ENCODE measurements at regions not wholly inside any gene's neighbourhood (a gene's known extent, or its start where the extent isn't known, plus 50 kb on each side); places are given as distances from the start of the nearest gene placed in this dataset.

DNA sequence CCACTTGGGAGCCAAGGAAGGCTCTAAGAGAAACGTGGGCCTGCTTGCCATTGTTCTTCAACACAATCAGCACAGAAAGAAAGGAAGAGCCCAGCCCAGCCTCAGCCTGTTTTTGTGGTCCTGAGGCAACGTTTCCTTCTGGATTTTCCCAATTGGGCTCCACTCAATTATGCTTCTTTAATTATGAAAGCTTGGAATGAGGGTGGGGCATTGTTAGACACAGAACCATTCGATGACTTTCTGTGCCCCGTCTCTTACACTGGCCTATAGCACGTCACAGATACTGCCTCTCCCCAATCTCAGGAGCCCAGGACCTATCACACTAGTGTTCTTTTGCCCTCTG lies 207.4 kb downstream of the ZFP36L2 start:
- H3K36me3 ChIP-seq: no peaks in the 10 kb centered on the region
- no peak overlapping the region for H3K9ac ChIP-seq (ENCODE audit: low read depth in 2 of 2, low read length in 2 of 2)
- no peaks in the 10 kb centered on the region for H3K27me3 ChIP-seq
- H3K27ac ChIP-seq: peak overlapping the region; percentile 27
- no peaks in the 10 kb centered on the region for H3K9me3 ChIP-seq
- TF ChIP-seq, protein P1, sequence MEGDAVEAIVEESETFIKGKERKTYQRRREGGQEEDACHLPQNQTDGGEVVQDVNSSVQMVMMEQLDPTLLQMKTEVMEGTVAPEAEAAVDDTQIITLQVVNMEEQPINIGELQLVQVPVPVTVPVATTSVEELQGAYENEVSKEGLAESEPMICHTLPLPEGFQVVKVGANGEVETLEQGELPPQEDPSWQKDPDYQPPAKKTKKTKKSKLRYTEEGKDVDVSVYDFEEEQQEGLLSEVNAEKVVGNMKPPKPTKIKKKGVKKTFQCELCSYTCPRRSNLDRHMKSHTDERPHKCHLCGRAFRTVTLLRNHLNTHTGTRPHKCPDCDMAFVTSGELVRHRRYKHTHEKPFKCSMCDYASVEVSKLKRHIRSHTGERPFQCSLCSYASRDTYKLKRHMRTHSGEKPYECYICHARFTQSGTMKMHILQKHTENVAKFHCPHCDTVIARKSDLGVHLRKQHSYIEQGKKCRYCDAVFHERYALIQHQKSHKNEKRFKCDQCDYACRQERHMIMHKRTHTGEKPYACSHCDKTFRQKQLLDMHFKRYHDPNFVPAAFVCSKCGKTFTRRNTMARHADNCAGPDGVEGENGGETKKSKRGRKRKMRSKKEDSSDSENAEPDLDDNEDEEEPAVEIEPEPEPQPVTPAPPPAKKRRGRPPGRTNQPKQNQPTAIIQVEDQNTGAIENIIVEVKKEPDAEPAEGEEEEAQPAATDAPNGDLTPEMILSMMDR (IDR thresholded peaks at IDR 0.05): no peak
- no peak overlapping the region for H3K4me3 ChIP-seq
- DNase-seq: no peak
- intact Hi-C loops (cut with DNase I): no loop called here
- H3K4me1 ChIP-seq: no peaks in the 10 kb centered on the region

DNA sequence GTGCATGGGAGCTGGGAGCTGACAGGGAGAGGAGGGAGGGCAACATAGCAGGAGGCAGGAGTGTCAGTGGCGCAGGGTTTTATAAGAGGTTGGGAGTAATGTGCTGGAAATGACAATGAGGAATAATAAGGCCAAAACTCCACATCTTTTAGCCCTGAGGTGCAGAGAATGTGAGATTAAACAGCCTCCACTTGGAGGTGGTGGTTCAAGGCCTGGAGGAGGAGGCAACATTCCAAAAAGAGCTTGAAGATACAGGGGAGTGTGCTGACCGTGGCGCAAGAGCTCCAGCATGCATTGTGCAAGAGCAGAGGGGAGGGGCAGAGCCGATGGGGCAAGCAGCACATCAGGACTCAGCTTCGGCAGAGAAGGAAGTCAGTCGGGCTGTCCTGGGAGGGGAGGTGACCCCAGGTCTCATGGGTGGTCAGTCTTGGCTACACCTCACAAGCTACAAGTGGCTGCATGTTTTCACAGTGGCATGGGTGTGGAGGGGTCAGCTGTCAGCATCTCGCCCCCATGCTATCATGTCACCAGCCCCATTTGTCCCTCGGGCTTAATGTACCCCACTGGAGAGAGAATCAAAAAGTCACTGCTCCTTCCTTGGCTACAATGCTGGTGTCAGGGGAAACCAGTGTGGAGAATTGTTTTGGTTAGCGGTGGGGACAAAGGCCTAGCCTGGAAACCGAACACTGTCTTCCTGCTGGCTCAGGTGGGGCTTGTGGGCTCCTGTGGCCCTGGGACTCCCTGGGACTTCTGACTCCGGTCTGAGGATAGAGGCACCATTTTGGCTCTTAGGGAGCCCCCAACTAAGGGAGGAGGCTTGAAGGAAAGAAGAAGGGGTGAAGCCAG lies 208.0 kb downstream of the ZFP36L2 start:
- intact Hi-C loops (cut with DNase I): no loop called here
- Histone ChIP-seq H3K4me1 (no peaks in the 10 kb centered on the region), H3K9me3 (no peaks in the 10 kb centered on the region), H3K27ac (peak overlapping the region; percentile 27), H3K27me3 (no peaks in the 10 kb centered on the region), H3K36me3 (no peaks in the 10 kb centered on the region), H3K4me3 (no peak overlapping the region), H3K9ac (ENCODE audit: low read depth in 2 of 2, low read length in 2 of 2) (peak overlapping the region in 1 of 2 donors; percentile 9)
- TF ChIP-seq, protein P1 (IDR thresholded peaks at IDR 0.05): no peak
- peak; percentile 74 for DNase-seq

DNA sequence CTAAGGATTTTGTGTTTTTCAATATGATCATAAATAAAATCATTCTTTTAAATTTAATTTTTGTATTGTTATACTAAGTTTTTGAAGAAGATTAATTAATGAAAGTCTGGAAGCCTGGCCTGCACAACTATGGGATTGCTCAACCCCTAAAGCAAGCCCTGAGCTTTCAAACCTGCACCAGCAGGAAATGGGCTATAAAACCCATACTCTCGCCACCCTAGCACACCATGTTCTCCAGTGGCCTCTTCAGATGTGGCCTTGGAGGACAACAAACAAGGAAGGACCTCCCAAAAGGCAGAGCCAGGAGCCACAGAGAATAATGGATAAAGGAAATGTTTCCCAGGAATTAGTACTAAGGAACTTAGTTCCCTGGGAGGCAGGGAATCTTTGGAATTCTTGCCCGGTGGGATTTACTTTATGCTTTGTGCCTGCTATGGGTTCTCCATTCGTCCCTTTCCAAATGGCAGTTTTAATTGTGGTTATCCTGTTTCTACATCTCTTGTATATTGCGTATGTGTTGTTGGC lies 212.5 kb downstream of the ZFP36L2 start:
- H3K9me3 ChIP-seq: no peaks in the 10 kb centered on the region
- DNase-seq: peak; percentile 28
- no peaks in the 10 kb centered on the region for H3K27me3 ChIP-seq
- no peaks in the 10 kb centered on the region for H3K4me1 ChIP-seq
- no peak overlapping the region for H3K9ac ChIP-seq (ENCODE audit: low read depth in 2 of 2, low read length in 2 of 2)
- H3K4me3 ChIP-seq: no peak overlapping the region
- TF ChIP-seq, protein P1 (IDR thresholded peaks at IDR 0.05): no peak
- intact Hi-C loops (cut with DNase I): no loop called here
- no peaks in the 10 kb centered on the region for H3K36me3 ChIP-seq
- no peak overlapping the region for H3K27ac ChIP-seq

DNA sequence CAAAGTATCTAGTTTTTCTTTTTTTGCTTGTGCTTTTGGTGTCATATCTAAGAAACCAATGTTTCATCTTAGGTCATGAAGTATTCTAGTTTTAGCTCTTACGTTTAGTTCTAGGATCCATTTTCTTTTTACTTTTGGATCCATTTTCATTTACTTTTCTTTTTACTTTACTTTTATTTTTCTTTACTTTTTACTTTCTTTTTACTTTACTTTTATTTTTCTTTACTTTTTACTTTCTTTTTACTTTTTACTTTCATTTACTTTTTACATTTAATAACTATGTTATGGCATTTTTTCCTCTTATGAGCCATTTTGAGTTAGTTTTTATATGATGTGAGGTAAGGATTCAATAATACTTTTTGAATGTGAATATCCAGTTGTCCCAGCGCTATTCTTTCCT lies 213.4 kb downstream of the ZFP36L2 start:
- TF ChIP-seq, protein P1 (IDR thresholded peaks at IDR 0.05): no peak
- H3K36me3 ChIP-seq: no peaks in the 10 kb centered on the region
- DNase-seq: no peak
- intact Hi-C loops (cut with DNase I): no loop called here
- H3K9ac ChIP-seq (ENCODE audit: low read depth in 2 of 2, low read length in 2 of 2): no peak overlapping the region
- H3K4me3 ChIP-seq: no peak overlapping the region
- H3K9me3 ChIP-seq: no peaks in the 10 kb centered on the region
- H3K4me1 ChIP-seq: no peaks in the 10 kb centered on the region
- no peaks in the 10 kb centered on the region for H3K27me3 ChIP-seq
- no peak overlapping the region for H3K27ac ChIP-seq

DNA sequence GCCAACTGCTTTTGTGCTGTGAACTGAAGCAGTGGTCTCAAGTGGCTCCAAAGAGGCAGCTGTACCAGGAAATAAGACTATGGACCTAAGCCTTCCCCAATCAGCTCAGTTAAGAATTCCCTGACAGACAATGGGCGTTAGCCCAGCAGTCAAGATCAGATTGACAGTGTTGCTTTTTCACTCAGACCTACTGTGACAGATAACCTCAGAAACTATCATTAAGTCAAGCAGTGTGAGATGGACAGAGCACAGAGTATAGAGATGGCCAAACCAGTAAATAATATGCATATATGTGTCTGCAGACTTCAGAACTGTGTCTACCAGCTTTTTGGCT lies 215.3 kb downstream of the ZFP36L2 start:
- Histone ChIP-seq H3K4me3 (no peak overlapping the region), H3K27me3 (no peaks in the 10 kb centered on the region), H3K36me3 (no peaks in the 10 kb centered on the region), H3K27ac (no peak overlapping the region), H3K9me3 (no peaks in the 10 kb centered on the region), H3K9ac (ENCODE audit: low read depth in 2 of 2, low read length in 2 of 2) (peak overlapping the region in 1 of 2 donors; percentile 0), H3K4me1 (no peaks in the 10 kb centered on the region)
- TF ChIP-seq, protein P1 (IDR thresholded peaks at IDR 0.05): no peak
- DNase-seq: peak; percentile 17
- intact Hi-C loops (cut with DNase I): no loop called here
